Adrenal gland (tissue), 9 donors: ENCODE measurements at regions not wholly inside any gene's neighbourhood (a gene's known extent, or its start where the extent isn't known, plus 50 kb on each side); places are given as distances from the start of the nearest gene placed in this dataset.

ENCODE experiments used
- DNase-seq, 7 donors: peaks; one replicate each; pipeline ENCODE4 v3.0.0-alpha.2; 2019 to 2020
- H3K27ac ChIP-seq, 5 donors: fragments of 200-600 bp; sonication (generic) in 4 of 5; 1 replicate in 3 of 5; 2 replicates in 2 of 5; pipeline versions ENCODE4 v1.5.1 to v1.8.0; 2016 to 2020; ENCODE audit warnings: mild to moderate bottlenecking in 1 of 5
- H3K27me3 ChIP-seq: fragments of 200-600 bp; 2 replicates; pipeline ENCODE4 v1.8.0; 2021
- H3K36me3 ChIP-seq, 2 donors: fragments of 200-600 bp; replicated peaks in 1 of 2; 1 replicate in 1 of 2; 2 replicates in 1 of 2; pipeline versions ENCODE4 v1.5.1 to v1.8.0; 2018 to 2022
- H3K4me1 ChIP-seq, 2 donors: fragments of 200-600 bp; replicated peaks in 1 of 2; 1 replicate in 1 of 2; 2 replicates in 1 of 2; pipeline versions ENCODE4 v1.5.1 to v1.8.0; 2018 to 2021
- H3K4me3 ChIP-seq, 4 donors: fragments of 200-600 bp; sonication (generic) in 3 of 4; one replicate each; pipeline ENCODE4 v1.5.1; 2016 to 2018
- H3K9me3 ChIP-seq, 3 donors: fragments of 200-600 bp; sonication (generic) in 1 of 3; replicated peaks in 1 of 3; 1 replicate in 2 of 3; 2 replicates in 1 of 3; pipeline versions ENCODE4 v1.5.1 to v1.8.0; 2016 to 2021
- CTCF ChIP-seq, 6 experiments: fragments of 450-650 bp in 4 of 6; fragments of 200-600 bp in 2 of 6; sonication (generic) in 1 of 6; IDR thresholded peaks; 1 replicate in 5 of 6; 2 replicates in 1 of 6; pipeline versions ENCODE4 v1.5.1 to v1.8.0; 2016 to 2021; ENCODE audit warnings: antibody characterized with exemption in 6 of 6, mild to moderate bottlenecking in 2 of 6, moderate library complexity in 1 of 6
- POLR2A ChIP-seq, 2 donors: fragments of 450-650 bp; IDR thresholded peaks; one replicate each; pipeline ENCODE4 v1.6.1; 2017; ENCODE audit warnings: antibody characterized with exemption in 2 of 2, mild to moderate bottlenecking in 2 of 2, moderate library complexity in 1 of 2
- WGBS, 4 donors: extraction: QIAGEN DNeasy Blood & Tissue Kit in 2 of 4; methylation state at CpG; one replicate each; pipeline versions ENCODE4 v1.1.5 to v1.1.7; 2013 to 2017; 5-methylcytosine and 5-hydroxymethylcytosine counted together
- intact Hi-C, 2 donors: fragments of 100-400 bp; cut with DNase I; formaldehyde crosslinking; loops; one replicate each; pipeline versions ENCODE4 v1.14.1 to v1.15.0; 2022 to 2023
- donor health status: healthy with polysubstance abuse.
- donor health status: Bipolar disorder and iron deficiency.
- donor health status: DM: yes; HTN: yes; CAD: no.
- donor health status: DM: no; HTN: no; CAD: no.
- donor health status: DM: no; HTN: no; CAD: no.

- TF ChIP-seq CTCF (IDR thresholded peaks at IDR 0.05): no peak
- TF ChIP-seq POLR2A (IDR thresholded peaks at IDR 0.05): no peak
- intact Hi-C loops: loop anchor here (10.0 kb wide), 2 partner anchors 355 to 445 kb away; no protein-coding TSS in a partner anchor
- Histone ChIP-seq H3K4me3 (no peak overlapping the region), H3K27me3 (peaks cover 27% of the 10 kb centered on the region), H3K9me3 (no peaks in the 10 kb centered on the region), H3K36me3 (no peaks in the 10 kb centered on the region), H3K4me1 (no peaks in the 10 kb centered on the region), H3K27ac (peak overlapping the region in 1 of 5 donors; percentile 49)
- DNase-seq: peak in 3 of 7 donors; percentile 32 to 67 (median 48)
- WGBS, 4 donors: 45 to 63% (median 54%) methylated on average over 13 to 34 of the region's 34 CpGs
Observed at GRCh38 chrX:39819921-39820849, 277.6 kb downstream of the BCOR start.

GRCh38 chrX:39820938-39821708, 276.6 kb downstream of the BCOR start:
- peak overlapping the region in 1 of 4 donors; percentile 58 for H3K4me3 ChIP-seq
- no peak for TF ChIP-seq POLR2A (IDR thresholded peaks at IDR 0.05)
- no peak for TF ChIP-seq CTCF (IDR thresholded peaks at IDR 0.05)
- H3K27ac ChIP-seq: peak overlapping the region in 1 of 5 donors; percentile 61
- peak in 1 of 7 donors; percentile 34 for DNase-seq
- H3K36me3 ChIP-seq: no peaks in the 10 kb centered on the region
- WGBS, 4 donors: 2 to 28% (median 11%) methylated on average over 6 to 90 of the region's 98 CpGs
- intact Hi-C loops: no loop called here
- H3K27me3 ChIP-seq: peaks cover 27% of the 10 kb centered on the region
- no peaks in the 10 kb centered on the region for H3K9me3 ChIP-seq
- no peaks in the 10 kb centered on the region for H3K4me1 ChIP-seq

GRCh38 chrX:39821709-39822095, 276.1 kb downstream of the BCOR start:
- intact Hi-C loops: no loop called here
- peak overlapping the region in 1 of 4 donors; percentile 58 for H3K4me3 ChIP-seq
- no peaks in the 10 kb centered on the region for H3K4me1 ChIP-seq
- TF ChIP-seq POLR2A (IDR thresholded peaks at IDR 0.05): no peak
- no peak for TF ChIP-seq CTCF (IDR thresholded peaks at IDR 0.05)
- WGBS, 4 donors: 36 to 65% (median 55%) methylated on average over 10 to 26 of the region's 26 CpGs; no CpG with 5 or more reads in 1 of the 4 donors
- H3K36me3 ChIP-seq: no peaks in the 10 kb centered on the region
- H3K9me3 ChIP-seq: no peaks in the 10 kb centered on the region
- H3K27me3 ChIP-seq: peaks cover 30% of the 10 kb centered on the region
- no peak overlapping the region for H3K27ac ChIP-seq
- no peak for DNase-seq

- TF ChIP-seq CTCF (IDR thresholded peaks at IDR 0.05) (no peak), POLR2A (IDR thresholded peaks at IDR 0.05) (no peak)
- H3K27me3 ChIP-seq: peaks cover 32% of the 10 kb centered on the region
- H3K9me3 ChIP-seq: no peaks in the 10 kb centered on the region
- no peak overlapping the region for H3K4me3 ChIP-seq
- no peak for DNase-seq
- intact Hi-C loops: no loop called here
- H3K27ac ChIP-seq: no peak overlapping the region
- 67 to 89% (median 78%) methylated on average over 6 to 15 of the region's 15 CpGs for WGBS, 4 donors
- no peaks in the 10 kb centered on the region for H3K4me1 ChIP-seq
- H3K36me3 ChIP-seq: no peaks in the 10 kb centered on the region
Observed at GRCh38 chrX:39822133-39822748, 275.5 kb downstream of the BCOR start.
